WTC11 (cell line): ENCODE measurements at regions not wholly inside any gene's neighbourhood (a gene's known extent, or its start where the extent isn't known, plus 50 kb on each side); places are given as distances from the start of the nearest gene placed in this dataset.
A peak's percentile ranks its signal among the peaks of the same experiment; 100 is the strongest.

Experiments used
- ATAC-seq: fragments of 200-7000 bp; cut with Tn5 transposase; 2 replicates; pipeline ENCODE4 v1.10.0; 2021; ENCODE audit warnings: mild to moderate bottlenecking, moderate library complexity
- CTCF ChIA-PET: fragments of 300-600 bp; sonication (Branson Sonifier 250); formaldehyde crosslinking; loops from one replicate; lab custom pipeline; 2021; ENCODE audit warnings: antibody characterized with exemption; lab: Charles Lee
- POLR2A ChIA-PET: fragments of 350-600 bp; sonication (Branson Sonifier 250); formaldehyde crosslinking; loops from one replicate; lab custom pipeline; 2021; ENCODE audit warnings: antibody characterized with exemption; lab: Charles Lee
- DNase-seq: peaks from one replicate; pipeline ENCODE4 v3.0.0; 2021; ENCODE audit warnings: low spot score
- H3K27ac Mint-ChIP-seq: 2 replicates; pipeline ENCODE4 v1.8.0; 2021; ENCODE audit warnings: mixed read lengths
- H3K27me3 Mint-ChIP-seq: 2 replicates; pipeline ENCODE4 v1.8.0; 2021; ENCODE audit warnings: low read depth, mild to moderate bottlenecking, moderate library complexity, mixed read lengths
- H3K36me3 Mint-ChIP-seq: 2 replicates; pipeline ENCODE4 v1.8.0; 2021; ENCODE audit warnings: mixed read lengths
- H3K4me1 Mint-ChIP-seq: 2 replicates; pipeline ENCODE4 v1.8.0; 2022; ENCODE audit warnings: mixed read lengths
- H3K4me3 Mint-ChIP-seq: 2 replicates; pipeline ENCODE4 v1.8.0; 2021; ENCODE audit warnings: mild to moderate bottlenecking, moderate library complexity, mixed read lengths
- H3K9me3 Mint-ChIP-seq: 2 replicates; pipeline ENCODE4 v1.8.0; 2021; ENCODE audit warnings: mixed read lengths
- ATF1 ChIP-seq: sonication (generic); formaldehyde crosslinking; IDR thresholded peaks from 2 replicates; pipeline ENCODE4 v1.8.1; 2023; ENCODE audit warnings: mild to moderate bottlenecking, moderate library complexity, missing genetic modification reagents
- ESRRA ChIP-seq: sonication (generic); formaldehyde crosslinking; IDR thresholded peaks from 2 replicates; pipeline ENCODE4 v1.8.1; 2022; ENCODE audit warnings: mild to moderate bottlenecking, missing genetic modification reagents, borderline replicate concordance
- IRF2 ChIP-seq: sonication (generic); formaldehyde crosslinking; IDR thresholded peaks from 2 replicates; pipeline ENCODE4 v1.8.0; 2022; ENCODE audit warnings: low read depth, missing genetic modification reagents, borderline replicate concordance
- KAT7 ChIP-seq: sonication (generic); formaldehyde crosslinking; IDR thresholded peaks from 2 replicates; pipeline ENCODE4 v1.8.1; 2023; ENCODE audit warnings: missing genetic modification reagents, mild to moderate bottlenecking, borderline replicate concordance
- MXD4 ChIP-seq: fragments of 250-450 bp; sonication (Bioruptor Pico); IDR thresholded peaks from 2 replicates; pipeline ENCODE4 v1.8.0; 2021; ENCODE audit warnings: mild to moderate bottlenecking, moderate library complexity, borderline replicate concordance
- STAT6 ChIP-seq: sonication (generic); formaldehyde crosslinking; conservative IDR thresholded peaks from 2 replicates; pipeline ENCODE4 v1.8.1; 2023; ENCODE audit warnings: mild to moderate bottlenecking, low read depth, missing genetic modification reagents, moderate library complexity
- USF1 ChIP-seq: sonication (generic); formaldehyde crosslinking; IDR thresholded peaks from 2 replicates; pipeline ENCODE4 v1.8.0; 2022; ENCODE audit warnings: mild to moderate bottlenecking, missing genetic modification reagents
- ZNF423 ChIP-seq: fragments of 250-450 bp; sonication (Bioruptor Pico); IDR thresholded peaks from 2 replicates; pipeline ENCODE4 v2.1.2; 2022; ENCODE audit warnings: mild to moderate bottlenecking, moderate library complexity

GRCh38 chr5:114311281-114311680 lies 50.6 kb upstream of the KCNN2 start (continued):
- TF ChIP-seq STAT6 (no peak), ATF1 (CRISPR knock-in tag) (no peak), IRF2 (CRISPR knock-in tag) (no peak), MXD4 (no peak), USF1 (CRISPR knock-in tag) (no peak), KAT7 (CRISPR knock-in tag) (no peak)

GRCh38 chr5:114311968-114312367 lies 49.9 kb upstream of the KCNN2 start:
- H3K4me3 Mint-ChIP-seq, result no peak overlapping the region
- peaks cover 2% of the 10 kb centered on the region; the same call in 1 of the 2 replicates for H3K27me3 Mint-ChIP-seq
- H3K36me3 Mint-ChIP-seq, result no peaks in the 10 kb centered on the region
- DNase-seq (peak; percentile 56), ATAC-seq (peak; percentile 90)
- CTCF ChIA-PET, result interaction anchor here (0.6 to 1.5 kb wide), 7 partner anchors 135 to 1241 kb away, joined by 3 to 9 read pairs (median 4); no protein-coding TSS in a partner anchor
- POLR2A ChIA-PET, result interaction anchor here (0.6 kb wide), 1 partner anchor 264 kb away, joined by 6 read pairs; no protein-coding TSS in a partner anchor
- TF ChIP-seq ZNF423 (CRISPR knock-in tag) (peak; percentile 58; the same call in 1 of the 2 replicates), ESRRA (CRISPR knock-in tag) (no peak)
- peaks cover 41% of the 10 kb centered on the region for H3K4me1 Mint-ChIP-seq
- no peak overlapping the region for H3K27ac Mint-ChIP-seq
- no peaks in the 10 kb centered on the region for H3K9me3 Mint-ChIP-seq
